ENCODE measurements at regions not wholly inside any gene's neighbourhood (a gene's known extent, or its start where the extent isn't known, plus 50 kb on each side); places are given as distances from the start of the nearest gene placed in this dataset.

GRCh38 chr16:73530529-73530928 is 482.6 kb upstream of the ZFHX3 start:
- no peak overlapping the region for H3K4me2 ChIP-seq (ENCODE audit: low read length)
- no peak overlapping the region for H3K9ac ChIP-seq (ENCODE audit: low read depth, low read length)
- H3K4me3 ChIP-seq (ENCODE audit: low read length), result no peak overlapping the region
- H3K9me3 ChIP-seq (replicated peaks; ENCODE audit: low read length), result no peaks in the 10 kb centered on the region
- H3K4me1 ChIP-seq (ENCODE audit: control insufficient read depth, insufficient read depth, low read length), result no peaks in the 10 kb centered on the region
- H3K27me3 ChIP-seq (ENCODE audit: control insufficient read depth, insufficient read depth, low read length), result peaks cover 34% of the 10 kb centered on the region
- H3K36me3 ChIP-seq (ENCODE audit: insufficient read depth, low read length), result no peaks in the 10 kb centered on the region

DNA sequence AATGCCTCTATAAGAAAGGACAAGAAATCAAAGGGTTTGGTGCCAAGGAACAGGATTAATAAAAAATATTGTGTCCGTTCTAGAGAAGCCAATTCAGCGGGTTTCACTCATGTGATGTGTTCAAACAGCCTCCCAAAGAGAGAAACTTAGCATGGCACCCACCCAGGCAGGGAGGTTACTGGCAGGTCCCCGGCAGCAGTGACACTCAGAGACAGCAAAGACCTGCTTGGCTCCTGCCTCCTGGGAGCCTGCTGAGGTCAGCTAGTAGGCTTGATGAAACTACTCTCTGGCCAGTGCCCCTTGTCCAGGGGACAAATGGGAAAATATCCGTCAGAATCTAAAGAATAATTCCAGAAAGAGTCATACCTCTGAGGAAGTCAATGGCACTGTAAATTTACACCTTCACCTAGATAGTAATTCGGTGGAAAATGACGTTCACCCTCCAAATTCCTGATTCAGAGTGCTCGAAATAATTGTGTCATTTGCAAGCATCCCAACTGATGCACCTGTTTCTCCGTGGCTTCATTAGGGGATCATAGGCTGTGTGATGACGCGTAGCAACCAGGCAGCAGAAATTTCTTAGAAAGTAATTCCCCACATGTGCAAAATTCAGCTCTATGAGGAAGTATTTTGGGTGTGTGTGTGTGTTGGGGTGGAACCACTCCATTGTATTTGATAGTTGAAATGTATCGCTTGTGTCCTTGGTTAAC is 481.5 kb upstream of the ZFHX3 start:
- Histone ChIP-seq H3K4me3 (ENCODE audit: low read length) (no peak overlapping the region), H3K9ac (ENCODE audit: low read depth, low read length) (no peak overlapping the region), H3K9me3 (replicated peaks; ENCODE audit: low read length) (no peaks in the 10 kb centered on the region), H3K4me1 (ENCODE audit: control insufficient read depth, insufficient read depth, low read length) (no peaks in the 10 kb centered on the region), H3K36me3 (ENCODE audit: insufficient read depth, low read length) (no peaks in the 10 kb centered on the region), H3K27me3 (ENCODE audit: control insufficient read depth, insufficient read depth, low read length) (peaks cover 34% of the 10 kb centered on the region), H3K4me2 (ENCODE audit: low read length) (no peak overlapping the region)

- H3K4me1 ChIP-seq (ENCODE audit: control insufficient read depth, insufficient read depth, low read length), result no peaks in the 10 kb centered on the region
- H3K9ac ChIP-seq (ENCODE audit: low read depth, low read length), result no peak overlapping the region
- H3K4me3 ChIP-seq (ENCODE audit: low read length), result no peak overlapping the region
- no peaks in the 10 kb centered on the region for H3K9me3 ChIP-seq (replicated peaks; ENCODE audit: low read length)
- no peaks in the 10 kb centered on the region for H3K36me3 ChIP-seq (ENCODE audit: insufficient read depth, low read length)
- H3K4me2 ChIP-seq (ENCODE audit: low read length), result no peak overlapping the region
- H3K27me3 ChIP-seq (ENCODE audit: control insufficient read depth, insufficient read depth, low read length), result peaks cover 26% of the 10 kb centered on the region
These were observed 479.3 kb upstream of the ZFHX3 start for GRCh38 chr16:73527187-73527586.

- no peak overlapping the region for H3K4me2 ChIP-seq (ENCODE audit: low read length)
- H3K4me1 ChIP-seq (ENCODE audit: control insufficient read depth, insufficient read depth, low read length), result no peaks in the 10 kb centered on the region
- H3K27me3 ChIP-seq (ENCODE audit: control insufficient read depth, insufficient read depth, low read length), result peaks cover 26% of the 10 kb centered on the region
- no peak overlapping the region for H3K4me3 ChIP-seq (ENCODE audit: low read length)
- no peak overlapping the region for H3K9ac ChIP-seq (ENCODE audit: low read depth, low read length)
- no peaks in the 10 kb centered on the region for H3K36me3 ChIP-seq (ENCODE audit: insufficient read depth, low read length)
- H3K9me3 ChIP-seq (replicated peaks; ENCODE audit: low read length), result no peaks in the 10 kb centered on the region
These were observed 478.3 kb upstream of the ZFHX3 start for GRCh38 chr16:73526011-73526804.

GRCh38 chr16:73523209-73523608 is 475.3 kb upstream of the ZFHX3 start:
- Histone ChIP-seq H3K9ac (ENCODE audit: low read depth, low read length) (no peak overlapping the region), H3K4me3 (ENCODE audit: low read length) (no peak overlapping the region), H3K4me2 (ENCODE audit: low read length) (no peak overlapping the region), H3K9me3 (replicated peaks; ENCODE audit: low read length) (no peaks in the 10 kb centered on the region), H3K4me1 (ENCODE audit: control insufficient read depth, insufficient read depth, low read length) (no peaks in the 10 kb centered on the region), H3K27me3 (ENCODE audit: control insufficient read depth, insufficient read depth, low read length) (peaks cover 16% of the 10 kb centered on the region), H3K36me3 (ENCODE audit: insufficient read depth, low read length) (no peaks in the 10 kb centered on the region)

DNA sequence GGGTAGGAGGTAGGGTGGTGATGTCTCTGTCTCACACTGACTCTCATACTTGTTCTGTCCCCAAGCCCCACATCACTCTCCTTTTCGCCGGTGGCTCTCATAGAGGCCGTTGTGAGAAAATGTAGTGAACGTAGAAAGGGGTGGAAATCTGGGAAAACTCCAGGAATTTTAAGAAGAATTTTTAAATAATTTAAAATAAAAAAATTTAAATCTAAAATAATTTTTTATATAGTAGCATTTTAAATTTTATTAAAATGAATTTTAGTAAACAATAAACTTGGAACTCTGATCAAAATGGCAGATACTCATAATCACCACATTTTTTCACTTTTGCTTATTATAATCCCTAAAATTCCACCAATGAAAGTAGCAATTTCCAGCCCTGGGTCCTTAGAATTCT is 473.6 kb upstream of the ZFHX3 start:
- Histone ChIP-seq H3K4me1 (ENCODE audit: control insufficient read depth, insufficient read depth, low read length) (no peaks in the 10 kb centered on the region), H3K36me3 (ENCODE audit: insufficient read depth, low read length) (no peaks in the 10 kb centered on the region), H3K4me3 (ENCODE audit: low read length) (no peak overlapping the region), H3K9me3 (replicated peaks; ENCODE audit: low read length) (no peaks in the 10 kb centered on the region), H3K4me2 (ENCODE audit: low read length) (no peak overlapping the region), H3K9ac (ENCODE audit: low read depth, low read length) (no peak overlapping the region), H3K27me3 (ENCODE audit: control insufficient read depth, insufficient read depth, low read length) (peaks cover 11% of the 10 kb centered on the region)

GRCh38 chr16:73515616-73516015 is 467.7 kb upstream of the ZFHX3 start:
- H3K27me3 ChIP-seq (ENCODE audit: control insufficient read depth, insufficient read depth, low read length), result peaks cover 11% of the 10 kb centered on the region
- no peaks in the 10 kb centered on the region for H3K4me1 ChIP-seq (ENCODE audit: control insufficient read depth, insufficient read depth, low read length)
- no peak overlapping the region for H3K4me3 ChIP-seq (ENCODE audit: low read length)

DNA sequence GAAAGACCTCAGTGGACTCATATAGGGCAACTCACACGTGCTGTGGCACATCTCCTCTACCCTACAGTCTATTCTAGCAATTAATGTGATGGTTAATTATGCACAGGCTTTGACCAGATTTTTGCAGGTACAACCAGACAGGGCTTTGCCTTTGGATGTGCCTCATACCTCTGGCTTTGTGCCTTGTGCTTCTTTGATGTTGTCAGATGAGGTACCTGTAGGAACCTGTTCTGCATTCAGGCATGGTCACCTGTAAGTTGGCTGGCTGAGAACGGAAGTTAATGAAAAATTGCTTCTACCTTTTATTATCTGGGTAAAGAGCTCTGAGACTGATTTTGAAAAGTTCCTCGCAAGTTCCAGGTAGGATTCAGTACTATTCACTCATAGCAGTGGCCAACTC is 462.9 kb upstream of the ZFHX3 start:
- H3K4me3 ChIP-seq (ENCODE audit: low read length), result no peak overlapping the region
- no peaks in the 10 kb centered on the region for H3K4me1 ChIP-seq (ENCODE audit: control insufficient read depth, insufficient read depth, low read length)
- no peaks in the 10 kb centered on the region for H3K9me3 ChIP-seq (replicated peaks; ENCODE audit: low read length)
- H3K4me2 ChIP-seq (ENCODE audit: low read length), result no peak overlapping the region
- H3K36me3 ChIP-seq (ENCODE audit: insufficient read depth, low read length), result no peaks in the 10 kb centered on the region
- H3K27me3 ChIP-seq (ENCODE audit: control insufficient read depth, insufficient read depth, low read length), result peaks cover 7% of the 10 kb centered on the region
- no peak overlapping the region for H3K9ac ChIP-seq (ENCODE audit: low read depth, low read length)

More at GRCh38 chr16:73515616-73516015, 467.7 kb upstream of the ZFHX3 start:
- Histone ChIP-seq H3K9me3 (replicated peaks; ENCODE audit: low read length) (no peaks in the 10 kb centered on the region), H3K36me3 (ENCODE audit: insufficient read depth, low read length) (no peaks in the 10 kb centered on the region), H3K9ac (ENCODE audit: low read depth, low read length) (no peak overlapping the region), H3K4me2 (ENCODE audit: low read length) (no peak overlapping the region)

DNA sequence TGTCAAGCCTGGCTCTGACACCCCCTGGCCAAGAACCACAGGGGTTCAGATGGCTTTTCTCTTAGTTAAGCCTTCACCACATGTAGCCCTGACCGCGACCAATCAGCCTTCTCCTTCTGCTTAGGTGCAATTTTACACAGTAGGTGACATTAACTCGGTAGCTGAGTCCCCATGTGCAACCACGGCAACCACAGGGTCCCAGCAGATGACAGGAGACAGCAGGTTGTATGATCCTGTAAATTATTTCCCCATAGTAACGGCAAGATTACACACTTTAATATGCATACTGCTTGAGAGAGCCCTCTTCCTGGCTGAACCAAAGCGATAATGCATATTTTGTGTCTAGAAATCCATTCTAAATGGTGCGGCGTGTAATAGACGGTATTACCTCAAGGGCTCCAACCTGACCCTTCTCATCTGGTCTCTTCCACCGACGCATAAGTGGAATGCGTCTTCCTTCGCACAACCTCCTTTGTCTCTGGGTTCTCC is 458.7 kb upstream of the ZFHX3 start:
- Histone ChIP-seq H3K9me3 (replicated peaks; ENCODE audit: low read length) (no peaks in the 10 kb centered on the region), H3K36me3 (ENCODE audit: insufficient read depth, low read length) (no peaks in the 10 kb centered on the region), H3K27me3 (ENCODE audit: control insufficient read depth, insufficient read depth, low read length) (peaks cover 11% of the 10 kb centered on the region), H3K9ac (ENCODE audit: low read depth, low read length) (no peak overlapping the region), H3K4me2 (ENCODE audit: low read length) (no peak overlapping the region), H3K4me1 (ENCODE audit: control insufficient read depth, insufficient read depth, low read length) (no peaks in the 10 kb centered on the region), H3K4me3 (ENCODE audit: low read length) (no peak overlapping the region)

- peaks cover 11% of the 10 kb centered on the region for H3K27me3 ChIP-seq (ENCODE audit: control insufficient read depth, insufficient read depth, low read length)
- H3K4me2 ChIP-seq (ENCODE audit: low read length), result no peak overlapping the region
- no peaks in the 10 kb centered on the region for H3K9me3 ChIP-seq (replicated peaks; ENCODE audit: low read length)
- no peak overlapping the region for H3K9ac ChIP-seq (ENCODE audit: low read depth, low read length)
- H3K4me1 ChIP-seq (ENCODE audit: control insufficient read depth, insufficient read depth, low read length), result no peaks in the 10 kb centered on the region
- no peaks in the 10 kb centered on the region for H3K36me3 ChIP-seq (ENCODE audit: insufficient read depth, low read length)
- no peak overlapping the region for H3K4me3 ChIP-seq (ENCODE audit: low read length)
These were observed 457.6 kb upstream of the ZFHX3 start for GRCh38 chr16:73505577-73505976.

- no peaks in the 10 kb centered on the region for H3K36me3 ChIP-seq (ENCODE audit: insufficient read depth, low read length)
- no peak overlapping the region for H3K4me3 ChIP-seq (ENCODE audit: low read length)
These were observed 457.0 kb upstream of the ZFHX3 start for GRCh38 chr16:73504591-73505575.

More at GRCh38 chr16:73504591-73505575, 457.0 kb upstream of the ZFHX3 start:
- H3K4me1 ChIP-seq (ENCODE audit: control insufficient read depth, insufficient read depth, low read length), result no peaks in the 10 kb centered on the region
- no peak overlapping the region for H3K9ac ChIP-seq (ENCODE audit: low read depth, low read length)
- H3K27me3 ChIP-seq (ENCODE audit: control insufficient read depth, insufficient read depth, low read length), result peaks cover 11% of the 10 kb centered on the region
- H3K4me2 ChIP-seq (ENCODE audit: low read length), result no peak overlapping the region
- H3K9me3 ChIP-seq (replicated peaks; ENCODE audit: low read length), result no peaks in the 10 kb centered on the region
